Body of pancreas (tissue), 4 donors: ENCODE measurements at regions not wholly inside any gene's neighbourhood (a gene's known extent, or its start where the extent isn't known, plus 50 kb on each side); places are given as distances from the start of the nearest gene placed in this dataset.

Experiments used
- ATAC-seq: fragments of 150-250 bp; one replicate; pipeline ENCODE4 v1.9.1; 2016
- DNase-seq, 4 donors: peaks; one replicate each; pipeline ENCODE4 v3.0.0-alpha.2; 2019
- H3K27ac ChIP-seq, 4 donors: fragments of 200-600 bp; sonication (generic); 1 replicate in 3 of 4; 2 replicates in 1 of 4; pipeline versions ENCODE4 v1.5.1 to v1.6.1; 2016 to 2019; ENCODE audit warnings: mild to moderate bottlenecking in 1 of 4, mixed read lengths in 1 of 4, moderate library complexity in 1 of 4
- H3K27me3 ChIP-seq, 2 donors: fragments of 200-600 bp; sonication (generic); one replicate each; pipeline ENCODE4 v1.6.0; 2016; ENCODE audit warnings: mild to moderate bottlenecking in 1 of 2
- H3K36me3 ChIP-seq, 2 donors: fragments of 200-600 bp; sonication (generic); replicated peaks in 1 of 2; 2 replicates each; pipeline ENCODE4 v1.5.1; 2016; ENCODE audit warnings: low read depth in 2 of 2; ENCODE audit not compliant: insufficient read depth in 1 of 2
- H3K4me1 ChIP-seq: fragments of 200-600 bp; sonication (generic); one replicate; pipeline ENCODE4 v1.6.0; 2016
- H3K4me3 ChIP-seq, 2 donors: fragments of 200-600 bp; sonication (generic); 1 replicate in 1 of 2; 2 replicates in 1 of 2; pipeline ENCODE4 v1.5.1; 2016 to 2019
- H3K9me3 ChIP-seq, 3 donors: fragments of 200-600 bp; sonication (generic); 1 replicate in 2 of 3; 2 replicates in 1 of 3; pipeline ENCODE4 v1.5.1; 2016
- POLR2A ChIP-seq, 3 donors: fragments of 450-650 bp; IDR thresholded peaks; one replicate each; pipeline ENCODE4 v1.6.1; 2016; ENCODE audit warnings: antibody characterized with exemption in 3 of 3, mild to moderate bottlenecking in 2 of 3
- WGBS, 2 donors: methylation state at CpG; one replicate each; pipeline ENCODE4 v1.1.5; 2017; 5-methylcytosine and 5-hydroxymethylcytosine counted together
- intact Hi-C: fragments of 100-400 bp; cut with DNase I; formaldehyde crosslinking; loops from one replicate; pipeline ENCODE4 v1.15.1; 2023
- TF ChIP-seq, protein P1 (sequence below), 7 experiments: fragments of 450-650 bp in 4 of 7; fragments of 200-600 bp in 3 of 7; sonication (generic) in 3 of 7; IDR thresholded peaks; one replicate each; pipeline ENCODE4 v1.5.1; 2016 to 2019; ENCODE audit warnings: antibody characterized with exemption in 7 of 7

DNA sequence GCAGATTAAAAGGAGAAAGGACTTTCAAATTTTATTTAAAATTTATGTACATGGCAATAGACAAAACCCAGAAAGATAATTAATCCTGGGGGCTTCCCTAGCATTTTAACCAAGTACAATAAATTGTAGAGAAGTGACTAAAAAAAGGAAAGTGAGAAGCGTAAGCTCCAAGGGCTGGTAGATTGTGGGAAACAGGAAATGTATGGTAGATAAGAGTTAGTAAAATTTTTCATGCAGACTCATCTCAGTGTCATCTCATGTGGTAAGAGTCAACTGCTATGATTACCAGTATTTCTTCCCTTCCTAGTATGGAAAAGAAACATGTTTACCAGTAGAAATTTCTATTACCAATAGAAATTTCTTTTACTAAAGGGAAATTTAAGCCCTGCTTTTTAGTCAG is 464.3 kb upstream of the AGTR1 start:
- no peak for ATAC-seq
- 93 to 100% methylated on average over 1 of the region's 1 CpG for WGBS, 2 donors
- Histone ChIP-seq H3K27me3 (no peaks in the 10 kb centered on the region), H3K4me1 (no peaks in the 10 kb centered on the region), H3K9me3 (no peaks in the 10 kb centered on the region), H3K4me3 (no peak overlapping the region), H3K36me3 (no peaks in the 10 kb centered on the region), H3K27ac (no peak overlapping the region)
- intact Hi-C loops: no loop called here
- no peak for DNase-seq
- TF ChIP-seq, protein P1, sequence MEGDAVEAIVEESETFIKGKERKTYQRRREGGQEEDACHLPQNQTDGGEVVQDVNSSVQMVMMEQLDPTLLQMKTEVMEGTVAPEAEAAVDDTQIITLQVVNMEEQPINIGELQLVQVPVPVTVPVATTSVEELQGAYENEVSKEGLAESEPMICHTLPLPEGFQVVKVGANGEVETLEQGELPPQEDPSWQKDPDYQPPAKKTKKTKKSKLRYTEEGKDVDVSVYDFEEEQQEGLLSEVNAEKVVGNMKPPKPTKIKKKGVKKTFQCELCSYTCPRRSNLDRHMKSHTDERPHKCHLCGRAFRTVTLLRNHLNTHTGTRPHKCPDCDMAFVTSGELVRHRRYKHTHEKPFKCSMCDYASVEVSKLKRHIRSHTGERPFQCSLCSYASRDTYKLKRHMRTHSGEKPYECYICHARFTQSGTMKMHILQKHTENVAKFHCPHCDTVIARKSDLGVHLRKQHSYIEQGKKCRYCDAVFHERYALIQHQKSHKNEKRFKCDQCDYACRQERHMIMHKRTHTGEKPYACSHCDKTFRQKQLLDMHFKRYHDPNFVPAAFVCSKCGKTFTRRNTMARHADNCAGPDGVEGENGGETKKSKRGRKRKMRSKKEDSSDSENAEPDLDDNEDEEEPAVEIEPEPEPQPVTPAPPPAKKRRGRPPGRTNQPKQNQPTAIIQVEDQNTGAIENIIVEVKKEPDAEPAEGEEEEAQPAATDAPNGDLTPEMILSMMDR (IDR thresholded peaks at IDR 0.05): no peak
- no peak for TF ChIP-seq POLR2A (IDR thresholded peaks at IDR 0.05)

DNA sequence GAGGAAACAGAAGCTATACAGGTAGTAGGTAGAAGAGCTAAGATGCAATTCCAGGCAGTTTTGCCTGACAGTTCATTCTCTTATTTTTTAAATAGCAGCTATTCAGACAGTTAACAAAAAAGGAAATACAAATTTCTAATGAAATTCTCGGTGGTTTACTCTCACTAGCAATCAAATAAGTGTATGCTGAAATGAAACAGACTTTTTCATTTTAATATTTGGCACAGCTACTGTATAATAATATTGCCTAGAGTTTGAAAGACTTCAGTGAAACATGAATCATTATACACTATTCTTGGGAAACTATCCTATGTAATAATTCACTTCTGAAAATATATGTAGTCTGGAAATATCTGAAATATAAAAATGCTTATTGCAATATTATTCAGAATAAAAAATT is 463.2 kb upstream of the AGTR1 start:
- Histone ChIP-seq H3K4me3 (no peak overlapping the region), H3K4me1 (no peaks in the 10 kb centered on the region), H3K36me3 (no peaks in the 10 kb centered on the region), H3K27me3 (no peaks in the 10 kb centered on the region), H3K27ac (no peak overlapping the region), H3K9me3 (no peaks in the 10 kb centered on the region)
- intact Hi-C loops: no loop called here
- DNase-seq (no peak), ATAC-seq (no peak)
- 21 to 43% methylated on average over 1 of the region's 1 CpG for WGBS, 2 donors
- TF ChIP-seq POLR2A (IDR thresholded peaks at IDR 0.05): no peak
- TF ChIP-seq, protein P1 (IDR thresholded peaks at IDR 0.05): no peak

DNA sequence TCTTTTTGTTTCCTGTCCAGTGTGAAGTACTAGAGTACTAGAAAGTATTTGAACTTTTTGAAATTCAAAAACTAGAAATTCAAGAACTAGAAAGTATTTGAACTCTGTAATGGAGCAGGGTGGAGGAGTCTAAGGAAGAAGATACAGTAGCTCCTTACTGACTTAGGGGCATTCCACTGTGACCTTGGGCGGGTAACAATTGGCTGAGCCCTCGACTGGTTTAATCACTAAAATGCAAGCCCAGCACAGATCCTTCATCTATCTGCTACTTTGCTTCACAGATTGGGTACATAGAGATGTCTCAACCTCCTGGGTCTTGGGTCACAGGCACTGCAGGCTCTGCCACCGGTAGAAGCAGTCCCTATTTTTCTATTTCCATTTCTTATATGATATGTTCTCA is 462.1 kb upstream of the AGTR1 start:
- no peak for ATAC-seq
- H3K27ac ChIP-seq: no peak overlapping the region
- no peaks in the 10 kb centered on the region for H3K4me1 ChIP-seq
- intact Hi-C loops: no loop called here
- WGBS, 2 donors: 69 to 72% methylated on average over 3 of the region's 3 CpGs
- TF ChIP-seq, protein P1 (IDR thresholded peaks at IDR 0.05): no peak
- TF ChIP-seq POLR2A (IDR thresholded peaks at IDR 0.05): no peak
- H3K4me3 ChIP-seq: no peak overlapping the region
- no peak for DNase-seq
- no peaks in the 10 kb centered on the region for H3K9me3 ChIP-seq
- H3K27me3 ChIP-seq: no peaks in the 10 kb centered on the region
- H3K36me3 ChIP-seq: no peaks in the 10 kb centered on the region

DNA sequence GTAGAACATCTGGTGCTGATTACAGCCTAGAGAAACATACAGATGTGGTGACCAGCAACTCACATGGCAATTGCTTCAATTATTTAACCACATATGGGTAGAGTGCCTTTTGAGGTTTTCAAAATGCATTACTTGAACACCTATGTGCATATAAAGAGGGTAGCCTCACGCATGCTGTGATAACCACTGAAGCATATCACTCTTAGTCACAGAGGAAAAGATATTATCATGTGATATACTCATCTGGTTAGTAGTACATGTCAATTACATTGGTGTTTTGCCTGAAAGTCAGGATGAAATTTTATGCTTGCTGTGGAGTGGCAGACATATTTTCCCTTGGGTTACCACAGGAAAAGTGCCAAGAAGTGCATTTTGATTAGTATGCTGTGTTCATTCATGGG is 459.3 kb upstream of the AGTR1 start:
- no peak for ATAC-seq
- H3K4me1 ChIP-seq: no peaks in the 10 kb centered on the region
- no peak for DNase-seq
- H3K27ac ChIP-seq: no peak overlapping the region
- H3K9me3 ChIP-seq: no peaks in the 10 kb centered on the region
- 93 to 100% methylated on average over 1 of the region's 1 CpG for WGBS, 2 donors
- no peak for TF ChIP-seq POLR2A (IDR thresholded peaks at IDR 0.05)
- TF ChIP-seq, protein P1 (IDR thresholded peaks at IDR 0.05): no peak
- no peaks in the 10 kb centered on the region for H3K27me3 ChIP-seq
- H3K36me3 ChIP-seq: no peaks in the 10 kb centered on the region
- intact Hi-C loops: no loop called here
- H3K4me3 ChIP-seq: no peak overlapping the region

DNA sequence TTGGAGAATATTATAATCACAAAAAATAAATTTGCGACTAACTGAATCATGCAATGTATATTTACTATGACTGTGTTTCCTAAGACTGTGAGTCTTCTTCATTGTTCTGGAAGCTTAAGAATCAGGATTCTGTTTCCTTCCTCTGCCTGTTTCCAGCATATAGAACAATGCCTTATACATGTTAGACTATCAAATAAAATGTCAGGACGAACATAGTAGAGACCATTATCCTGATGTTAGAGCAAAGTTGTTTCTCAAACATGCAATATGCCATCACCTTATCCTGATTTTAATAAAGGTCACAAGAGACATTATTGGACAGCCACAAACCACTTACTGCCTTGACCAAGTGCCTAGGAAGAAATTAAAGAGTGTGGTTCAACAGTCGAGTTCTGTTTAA is 457.4 kb upstream of the AGTR1 start:
- intact Hi-C loops: no loop called here
- H3K4me1 ChIP-seq: no peaks in the 10 kb centered on the region
- no peak for TF ChIP-seq POLR2A (IDR thresholded peaks at IDR 0.05)
- TF ChIP-seq, protein P1 (IDR thresholded peaks at IDR 0.05): no peak
- 77 to 84% methylated on average over 3 of the region's 3 CpGs for WGBS, 2 donors
- H3K27me3 ChIP-seq: no peaks in the 10 kb centered on the region
- ATAC-seq (no peak), DNase-seq (no peak)
- no peaks in the 10 kb centered on the region for H3K9me3 ChIP-seq
- no peaks in the 10 kb centered on the region for H3K36me3 ChIP-seq
- H3K4me3 ChIP-seq: no peak overlapping the region
- no peak overlapping the region for H3K27ac ChIP-seq
